ENCODE measurements at regions not wholly inside any gene's neighbourhood (a gene's known extent, or its start where the extent isn't known, plus 50 kb on each side); places are given as distances from the start of the nearest gene placed in this dataset.
"Not testable (repeated sequence)": the region's sequence is repeated elsewhere in the genome, so short reads cannot be mapped to it uniquely, and the experiment has no call there.

DNA sequence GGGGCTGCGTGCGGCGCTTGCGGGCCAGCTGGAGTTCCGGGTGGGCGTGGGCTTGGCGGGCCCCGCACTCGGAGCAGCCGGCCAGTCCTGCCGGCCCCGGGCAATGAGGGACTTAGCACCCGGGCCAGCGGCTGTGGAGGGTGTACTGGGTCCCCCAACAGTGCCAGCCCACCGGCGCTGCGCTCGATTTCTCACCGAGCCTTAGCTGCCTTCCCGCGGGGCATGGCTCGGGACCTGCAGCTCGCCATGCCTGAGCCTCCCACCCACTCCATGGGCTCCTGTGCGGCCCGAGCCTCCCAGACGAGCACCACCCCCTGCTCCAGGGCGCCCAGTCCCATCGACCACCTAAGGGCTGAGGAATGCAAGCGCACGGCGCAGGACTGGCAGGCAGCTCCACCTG lies 83.8 kb downstream of the VIP start:
- TF ChIP-seq, protein P1, sequence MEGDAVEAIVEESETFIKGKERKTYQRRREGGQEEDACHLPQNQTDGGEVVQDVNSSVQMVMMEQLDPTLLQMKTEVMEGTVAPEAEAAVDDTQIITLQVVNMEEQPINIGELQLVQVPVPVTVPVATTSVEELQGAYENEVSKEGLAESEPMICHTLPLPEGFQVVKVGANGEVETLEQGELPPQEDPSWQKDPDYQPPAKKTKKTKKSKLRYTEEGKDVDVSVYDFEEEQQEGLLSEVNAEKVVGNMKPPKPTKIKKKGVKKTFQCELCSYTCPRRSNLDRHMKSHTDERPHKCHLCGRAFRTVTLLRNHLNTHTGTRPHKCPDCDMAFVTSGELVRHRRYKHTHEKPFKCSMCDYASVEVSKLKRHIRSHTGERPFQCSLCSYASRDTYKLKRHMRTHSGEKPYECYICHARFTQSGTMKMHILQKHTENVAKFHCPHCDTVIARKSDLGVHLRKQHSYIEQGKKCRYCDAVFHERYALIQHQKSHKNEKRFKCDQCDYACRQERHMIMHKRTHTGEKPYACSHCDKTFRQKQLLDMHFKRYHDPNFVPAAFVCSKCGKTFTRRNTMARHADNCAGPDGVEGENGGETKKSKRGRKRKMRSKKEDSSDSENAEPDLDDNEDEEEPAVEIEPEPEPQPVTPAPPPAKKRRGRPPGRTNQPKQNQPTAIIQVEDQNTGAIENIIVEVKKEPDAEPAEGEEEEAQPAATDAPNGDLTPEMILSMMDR (IDR thresholded peaks at IDR 0.05; ENCODE audit: low read length) = not testable (repeated sequence)
- not testable (repeated sequence) for TF ChIP-seq EZH2 (IDR thresholded peaks at IDR 0.05; ENCODE audit: borderline replicate concordance, low read length)
